Activated CD8-positive, alpha-beta T cell treated with anti-CD3 and anti-CD28 coated beads for 36 hours (primary cell): ENCODE measurements at regions not wholly inside any gene's neighbourhood (a gene's known extent, or its start where the extent isn't known, plus 50 kb on each side); places are given as distances from the start of the nearest gene placed in this dataset.

Source experiments
- ATAC-seq: fragments of 200-7000 bp; cut with Tn5 transposase; one replicate; pipeline ENCODE4 v1.10.0; 2021; ENCODE audit warnings: mild to moderate bottlenecking, moderate library complexity
- CTCF ChIA-PET: fragments of 350-600 bp; sonication (Branson Sonifier 250); formaldehyde crosslinking; loops from one replicate; lab custom pipeline; 2021; ENCODE audit warnings: antibody characterized with exemption; lab: Charles Lee
- POLR2A ChIA-PET: fragments of 350-600 bp; sonication (Branson Sonifier 250); formaldehyde crosslinking; loops from one replicate; lab custom pipeline; 2021; ENCODE audit warnings: antibody characterized with exemption; lab: Charles Lee
- DNase-seq: peaks from one replicate; pipeline ENCODE4 v3.0.0-alpha.2; 2020
- H3K27ac Mint-ChIP-seq: one replicate; pipeline ENCODE4 v1.8.0; 2021; ENCODE audit warnings: mild to moderate bottlenecking, mixed read lengths
- H3K27me3 Mint-ChIP-seq: one replicate; pipeline ENCODE4 v1.8.0; 2021; ENCODE audit warnings: mixed read lengths
- H3K36me3 Mint-ChIP-seq: one replicate; pipeline ENCODE4 v1.8.0; 2021; ENCODE audit warnings: low read depth, mixed read lengths
- H3K4me1 Mint-ChIP-seq: one replicate; pipeline ENCODE4 v1.8.0; 2021; ENCODE audit warnings: low read depth, mixed read lengths
- H3K4me3 Mint-ChIP-seq: one replicate; pipeline ENCODE4 v1.8.0; 2021; ENCODE audit warnings: mild to moderate bottlenecking, moderate library complexity, mixed read lengths
- H3K9me3 Mint-ChIP-seq: one replicate; pipeline ENCODE4 v1.8.0; 2021; ENCODE audit warnings: mixed read lengths
- intact Hi-C: fragments of 100-400 bp; cut with micrococcal nuclease; formaldehyde crosslinking; loops from one replicate; pipeline ENCODE4 v1.10.0; 2022
- TF ChIP-seq, protein P1 (sequence below): fragments of 200-600 bp; IDR thresholded peaks from one replicate; pipeline ENCODE4 v1.8.0; 2022; ENCODE audit warnings: antibody characterized with exemption, mild to moderate bottlenecking

DNA sequence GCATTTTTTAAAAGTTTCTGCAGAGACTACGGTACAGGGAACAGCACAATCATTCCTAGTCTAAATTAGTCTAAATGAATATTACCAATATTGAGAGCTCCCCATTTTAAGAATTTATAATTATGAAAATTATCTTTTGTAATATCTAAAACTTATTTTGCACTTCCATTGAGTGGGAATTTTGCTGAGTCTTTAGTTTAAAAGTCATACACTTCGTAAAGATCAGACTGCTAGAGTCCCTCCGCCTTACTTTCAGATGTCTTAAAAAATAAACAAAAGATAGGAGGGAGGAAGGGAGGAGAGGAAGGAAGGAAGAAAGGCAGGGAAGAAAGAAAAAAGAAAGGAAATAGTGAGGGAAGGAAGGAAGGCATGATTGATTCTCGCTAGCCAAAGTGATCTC is 278.2 kb upstream of the PRDM1 start:
- H3K9me3 Mint-ChIP-seq = no peaks in the 10 kb centered on the region
- H3K27ac Mint-ChIP-seq = no peak overlapping the region
- peaks cover 7% of the 10 kb centered on the region for H3K27me3 Mint-ChIP-seq
- DNase-seq (no peak), ATAC-seq (no peak)
- H3K4me3 Mint-ChIP-seq = no peak overlapping the region
- H3K36me3 Mint-ChIP-seq = no peaks in the 10 kb centered on the region
- TF ChIP-seq, protein P1, sequence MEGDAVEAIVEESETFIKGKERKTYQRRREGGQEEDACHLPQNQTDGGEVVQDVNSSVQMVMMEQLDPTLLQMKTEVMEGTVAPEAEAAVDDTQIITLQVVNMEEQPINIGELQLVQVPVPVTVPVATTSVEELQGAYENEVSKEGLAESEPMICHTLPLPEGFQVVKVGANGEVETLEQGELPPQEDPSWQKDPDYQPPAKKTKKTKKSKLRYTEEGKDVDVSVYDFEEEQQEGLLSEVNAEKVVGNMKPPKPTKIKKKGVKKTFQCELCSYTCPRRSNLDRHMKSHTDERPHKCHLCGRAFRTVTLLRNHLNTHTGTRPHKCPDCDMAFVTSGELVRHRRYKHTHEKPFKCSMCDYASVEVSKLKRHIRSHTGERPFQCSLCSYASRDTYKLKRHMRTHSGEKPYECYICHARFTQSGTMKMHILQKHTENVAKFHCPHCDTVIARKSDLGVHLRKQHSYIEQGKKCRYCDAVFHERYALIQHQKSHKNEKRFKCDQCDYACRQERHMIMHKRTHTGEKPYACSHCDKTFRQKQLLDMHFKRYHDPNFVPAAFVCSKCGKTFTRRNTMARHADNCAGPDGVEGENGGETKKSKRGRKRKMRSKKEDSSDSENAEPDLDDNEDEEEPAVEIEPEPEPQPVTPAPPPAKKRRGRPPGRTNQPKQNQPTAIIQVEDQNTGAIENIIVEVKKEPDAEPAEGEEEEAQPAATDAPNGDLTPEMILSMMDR = no peak
- peaks cover 25% of the 10 kb centered on the region for H3K4me1 Mint-ChIP-seq
- ChIA-PET POLR2A (no interaction called here), CTCF (no interaction called here)
- intact Hi-C loops = no loop called here

DNA sequence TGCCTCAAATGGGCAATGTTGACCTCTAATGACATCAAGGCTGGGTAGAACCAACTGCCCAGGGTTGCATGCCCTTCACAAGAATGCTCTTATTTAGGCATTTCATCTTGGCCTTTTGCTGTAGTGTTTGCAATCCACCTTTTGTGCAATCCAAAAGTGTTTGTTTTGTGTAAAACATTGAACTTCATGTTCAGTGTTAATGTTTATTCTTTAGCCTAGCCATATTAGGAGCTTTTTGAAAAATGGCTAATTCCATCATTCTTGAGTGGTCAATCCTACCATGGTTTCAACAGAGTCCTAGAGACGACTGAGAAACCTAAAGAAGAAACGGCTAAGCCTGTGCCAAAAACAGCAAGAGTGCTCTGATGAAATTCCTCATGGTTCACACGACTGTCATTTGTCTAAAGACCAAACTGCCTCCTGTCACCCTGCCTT is 279.6 kb upstream of the PRDM1 start:
- intact Hi-C loops = no loop called here
- H3K9me3 Mint-ChIP-seq = no peaks in the 10 kb centered on the region
- DNase-seq (no peak), ATAC-seq (no peak)
- CTCF ChIA-PET = interaction anchor here (0.8 kb wide), 1 partner anchor 18 kb away, joined by 3 read pairs; no protein-coding TSS in a partner anchor
- TF ChIP-seq, protein P1 = no peak
- H3K27me3 Mint-ChIP-seq = peaks cover 5% of the 10 kb centered on the region
- H3K4me1 Mint-ChIP-seq = peaks cover 25% of the 10 kb centered on the region
- no peak overlapping the region for H3K4me3 Mint-ChIP-seq
- no peak overlapping the region for H3K27ac Mint-ChIP-seq
- POLR2A ChIA-PET = no interaction called here
- no peaks in the 10 kb centered on the region for H3K36me3 Mint-ChIP-seq

DNA sequence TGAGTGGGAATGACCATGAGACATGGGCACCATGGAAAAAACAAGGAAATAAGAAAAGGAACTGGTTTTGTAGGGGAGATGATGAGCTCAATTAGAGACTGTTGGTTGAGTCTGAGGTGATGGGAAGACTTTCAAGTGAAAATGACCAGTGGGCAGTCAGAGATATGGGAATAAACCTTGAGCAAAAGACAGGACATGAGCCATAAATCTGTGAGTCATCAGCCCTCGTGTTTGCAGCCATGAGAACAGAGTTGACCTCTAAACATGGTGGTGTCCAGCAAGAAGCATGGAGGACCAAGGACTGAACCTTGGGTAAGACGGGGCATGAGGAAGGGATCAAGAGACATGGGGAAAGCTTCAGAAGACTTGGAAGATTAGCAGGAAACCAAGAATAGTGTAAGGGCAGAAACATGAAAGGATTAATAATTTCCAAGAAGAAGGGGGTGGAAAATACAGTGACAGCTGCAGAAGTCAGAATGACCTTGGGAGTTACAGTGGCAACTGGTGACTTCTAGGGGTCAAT is 280.6 kb upstream of the PRDM1 start:
- intact Hi-C loops = no loop called here
- ChIA-PET CTCF (no interaction called here), POLR2A (no interaction called here)
- Mint-ChIP-seq H3K4me1 (peaks cover 21% of the 10 kb centered on the region), H3K36me3 (no peaks in the 10 kb centered on the region), H3K27ac (no peak overlapping the region), H3K4me3 (no peak overlapping the region), H3K27me3 (peaks cover 5% of the 10 kb centered on the region), H3K9me3 (no peaks in the 10 kb centered on the region)
- DNase-seq = no peak
- TF ChIP-seq, protein P1 = no peak
- ATAC-seq = no peak

DNA sequence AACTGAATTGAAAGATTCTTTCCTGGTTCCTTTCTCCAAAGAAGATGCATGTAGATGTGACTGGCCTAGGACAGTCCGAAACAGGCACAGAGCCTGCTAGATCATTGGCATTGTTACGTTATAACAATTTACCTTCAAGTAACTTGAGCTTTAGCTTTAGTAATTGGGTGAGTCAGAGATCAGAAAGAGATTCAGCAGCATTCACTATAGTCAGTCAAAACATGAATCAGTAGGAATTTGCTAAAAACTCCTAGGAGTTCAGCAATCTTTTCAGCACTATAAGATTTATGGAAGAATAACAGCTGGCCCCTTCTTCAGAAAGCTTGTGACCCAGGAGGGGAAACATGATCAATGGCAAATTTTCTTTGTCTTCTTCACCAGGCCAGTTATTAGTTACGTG is 281.7 kb upstream of the PRDM1 start:
- ATAC-seq = no peak
- no peak overlapping the region for H3K27ac Mint-ChIP-seq
- H3K4me1 Mint-ChIP-seq = peaks cover 10% of the 10 kb centered on the region
- TF ChIP-seq, protein P1 = no peak
- H3K9me3 Mint-ChIP-seq = no peaks in the 10 kb centered on the region
- H3K36me3 Mint-ChIP-seq = no peaks in the 10 kb centered on the region
- ChIA-PET CTCF (interaction anchor here (0.6 kb wide), 1 partner anchor 454 kb away, joined by 3 read pairs; no protein-coding TSS in a partner anchor), POLR2A (no interaction called here)
- H3K4me3 Mint-ChIP-seq = no peak overlapping the region
- H3K27me3 Mint-ChIP-seq = peaks cover 5% of the 10 kb centered on the region
- DNase-seq = no peak
- intact Hi-C loops = no loop called here

DNA sequence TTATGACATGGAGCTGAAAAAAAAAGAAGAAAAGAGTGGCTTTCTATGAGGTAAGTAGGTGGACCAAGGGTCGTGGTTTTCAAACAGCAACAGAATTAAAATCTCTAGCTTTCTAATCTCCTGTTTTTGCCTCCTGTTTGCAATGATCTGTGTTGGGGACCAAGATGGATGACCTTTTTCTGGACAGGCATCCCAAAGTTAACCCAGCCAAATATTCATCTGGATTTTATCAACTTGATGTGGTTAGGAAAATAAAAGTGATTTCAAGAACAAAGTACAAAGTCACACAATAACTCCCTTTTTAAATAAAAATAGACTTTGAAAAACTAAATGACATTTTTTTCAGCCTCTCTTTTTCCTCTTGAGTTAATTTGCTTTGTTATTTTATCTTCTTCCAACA is 282.1 kb upstream of the PRDM1 start:
- H3K4me3 Mint-ChIP-seq = no peak overlapping the region

More for the DNA sequence above, 282.1 kb upstream of the PRDM1 start:
- ChIA-PET CTCF (no interaction called here), POLR2A (no interaction called here)
- H3K36me3 Mint-ChIP-seq = no peaks in the 10 kb centered on the region
- no peaks in the 10 kb centered on the region for H3K9me3 Mint-ChIP-seq
- H3K4me1 Mint-ChIP-seq = peaks cover 5% of the 10 kb centered on the region
- TF ChIP-seq, protein P1 = no peak
- H3K27me3 Mint-ChIP-seq = peaks cover 5% of the 10 kb centered on the region
- DNase-seq = no peak
- ATAC-seq = no peak
- H3K27ac Mint-ChIP-seq = no peak overlapping the region
- intact Hi-C loops = no loop called here
